Panc1 (cell line): ENCODE measurements at regions not wholly inside any gene's neighbourhood (a gene's known extent, or its start where the extent isn't known, plus 50 kb on each side); places are given as distances from the start of the nearest gene placed in this dataset.

Experiments used
- ATAC-seq: fragments of 200-7000 bp; cut with Tn5 transposase; 2 replicates; pipeline ENCODE4 v1.9.1; 2020; ENCODE audit warnings: mild to moderate bottlenecking, moderate library complexity
- BruUV-seq: library from RNA; stranded (reverse); fragments of 400-500 nt; replicated peaks from 2 replicates; lab custom pipeline; 2021; lab: Mats Ljungman, UMichigan
- CTCF ChIA-PET: fragments of 300-600 bp; sonication (Branson Sonifier 250); formaldehyde crosslinking; loops from one replicate; lab custom pipeline; 2022; ENCODE audit warnings: antibody characterized with exemption; lab: Charles Lee
- POLR2A ChIA-PET: fragments of 300-600 bp; sonication (Branson Sonifier 250); formaldehyde crosslinking; loops from one replicate; lab custom pipeline; 2022; ENCODE audit warnings: antibody characterized with exemption; lab: Charles Lee
- DNase-seq: peaks from one replicate; pipeline ENCODE4 v3.0.0-alpha.2; 2010; ENCODE audit warnings: low read depth, low spot score
- H3K27ac ChIP-seq: 2 replicates; pipeline ENCODE4 v1.5.1; 2011; ENCODE audit warnings: mild to moderate bottlenecking, low read length, inconsistent platforms
- H3K27me3 ChIP-seq: fragments of 200-500 bp; sonication (Bioruptor generic); 2 replicates; pipeline ENCODE4 v1.6.0; 2014; ENCODE audit warnings: low read length, inconsistent platforms; ENCODE audit not compliant: control insufficient read depth, insufficient read depth
- H3K36me3 ChIP-seq: fragments of 200-500 bp; sonication (Bioruptor generic); 2 replicates; pipeline ENCODE4 v1.5.1; 2014; ENCODE audit warnings: inconsistent platforms, mild to moderate bottlenecking, low read length, moderate library complexity; ENCODE audit not compliant: control insufficient read depth, insufficient read depth
- H3K4me1 ChIP-seq: 2 replicates; pipeline ENCODE4 v1.5.1; 2011; ENCODE audit warnings: inconsistent platforms, mild to moderate bottlenecking, low read length, moderate library complexity; ENCODE audit not compliant: control insufficient read depth, insufficient read depth
- H3K4me3 ChIP-seq, 2 experiments: 2 replicates each; pipeline ENCODE4 v1.5.1; 2011 to 2012; ENCODE audit warnings: low read depth in 2 of 2, low read length in 2 of 2, mild to moderate bottlenecking in 2 of 2, inconsistent platforms in 1 of 2, moderate library complexity in 1 of 2
- H3K9me3 ChIP-seq: fragments of 200-500 bp; sonication (Bioruptor generic); 2 replicates; pipeline ENCODE4 v1.5.1; 2014; ENCODE audit warnings: low read depth, mild to moderate bottlenecking, inconsistent platforms, low read length, moderate library complexity; ENCODE audit not compliant: control insufficient read depth, insufficient read depth
- POLR2AphosphoS5 ChIP-seq: IDR thresholded peaks from 2 replicates; pipeline ENCODE4 v1.6.1; 2012; ENCODE audit warnings: mild to moderate bottlenecking, low read depth, low read length, moderate library complexity
- SIN3A ChIP-seq: IDR thresholded peaks from 2 replicates; pipeline ENCODE4 v1.6.1; 2012; ENCODE audit warnings: low read depth, mild to moderate bottlenecking, low read length, moderate library complexity, borderline replicate concordance; ENCODE audit not compliant: insufficient read depth
- TCF7L2 ChIP-seq: IDR thresholded peaks from 2 replicates; pipeline ENCODE4 v1.6.1; 2011; ENCODE audit warnings: mild to moderate bottlenecking, low read depth, low read length, inconsistent platforms
- in situ Hi-C: cut with HindIII; loops from 2 replicates; pipeline ENCODE4 v1.10.0; 2016; ENCODE audit warnings: low sequenced_read_pairs, low pct_unique_long_range_greater_than_20kb
- intact Hi-C: fragments of 100-400 bp; cut with micrococcal nuclease; formaldehyde crosslinking; loops from one replicate; pipeline ENCODE4 v1.10.0; 2022; ENCODE audit not compliant: unreplicated experiment
- TF ChIP-seq, protein P1 (sequence below): fragments of 450-650 bp; IDR thresholded peaks from 2 replicates; pipeline ENCODE4 v1.5.1; 2017; ENCODE audit warnings: mild to moderate bottlenecking
- TF ChIP-seq, protein P2 (sequence below), 2 experiments: IDR thresholded peaks; 2 replicates each; pipeline ENCODE4 v1.6.1; 2011 to 2012; ENCODE audit warnings: low read depth in 2 of 2, control low read depth in 1 of 2, low read length in 1 of 2, mild to moderate bottlenecking in 1 of 2, moderate library complexity in 1 of 2; ENCODE audit not compliant: insufficient read depth in 1 of 2

DNA sequence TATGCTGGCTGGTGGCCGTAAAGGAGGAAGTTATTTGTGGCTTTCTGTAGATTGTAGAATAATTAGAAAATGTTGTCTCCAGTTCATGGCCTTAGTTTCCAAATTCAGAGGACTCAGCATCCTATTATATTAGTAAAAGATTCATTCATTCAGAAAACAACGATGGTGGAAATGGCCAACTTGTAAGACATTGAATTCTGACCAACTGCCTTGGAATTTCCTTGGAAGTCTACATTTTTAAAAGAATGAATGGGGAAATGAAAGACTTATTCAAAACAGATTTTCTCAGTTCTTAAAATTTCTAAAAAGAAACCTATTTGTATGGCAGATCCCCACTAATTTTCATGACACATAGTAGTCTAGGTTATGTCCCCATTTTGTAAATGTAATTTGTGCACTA is 561.5 kb downstream of the ANKRD50 start:
- ATAC-seq (no peak), DNase-seq (no peak)
- no peaks in the 10 kb centered on the region for H3K4me1 ChIP-seq
- no peak overlapping the region for H3K27ac ChIP-seq
- no peaks in the 10 kb centered on the region for H3K27me3 ChIP-seq
- intact Hi-C loops (no loop called here), in situ Hi-C loops (no loop called here)
- CTCF ChIA-PET, result no interaction called here
- H3K36me3 ChIP-seq, result no peaks in the 10 kb centered on the region
- H3K4me3 ChIP-seq, result no peak overlapping the region
- TF ChIP-seq SIN3A, result no peak
- TF ChIP-seq TCF7L2, result no peak
- no peak for TF ChIP-seq POLR2AphosphoS5
- TF ChIP-seq, protein P1, sequence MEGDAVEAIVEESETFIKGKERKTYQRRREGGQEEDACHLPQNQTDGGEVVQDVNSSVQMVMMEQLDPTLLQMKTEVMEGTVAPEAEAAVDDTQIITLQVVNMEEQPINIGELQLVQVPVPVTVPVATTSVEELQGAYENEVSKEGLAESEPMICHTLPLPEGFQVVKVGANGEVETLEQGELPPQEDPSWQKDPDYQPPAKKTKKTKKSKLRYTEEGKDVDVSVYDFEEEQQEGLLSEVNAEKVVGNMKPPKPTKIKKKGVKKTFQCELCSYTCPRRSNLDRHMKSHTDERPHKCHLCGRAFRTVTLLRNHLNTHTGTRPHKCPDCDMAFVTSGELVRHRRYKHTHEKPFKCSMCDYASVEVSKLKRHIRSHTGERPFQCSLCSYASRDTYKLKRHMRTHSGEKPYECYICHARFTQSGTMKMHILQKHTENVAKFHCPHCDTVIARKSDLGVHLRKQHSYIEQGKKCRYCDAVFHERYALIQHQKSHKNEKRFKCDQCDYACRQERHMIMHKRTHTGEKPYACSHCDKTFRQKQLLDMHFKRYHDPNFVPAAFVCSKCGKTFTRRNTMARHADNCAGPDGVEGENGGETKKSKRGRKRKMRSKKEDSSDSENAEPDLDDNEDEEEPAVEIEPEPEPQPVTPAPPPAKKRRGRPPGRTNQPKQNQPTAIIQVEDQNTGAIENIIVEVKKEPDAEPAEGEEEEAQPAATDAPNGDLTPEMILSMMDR, result no peak
- TF ChIP-seq, protein P2, sequence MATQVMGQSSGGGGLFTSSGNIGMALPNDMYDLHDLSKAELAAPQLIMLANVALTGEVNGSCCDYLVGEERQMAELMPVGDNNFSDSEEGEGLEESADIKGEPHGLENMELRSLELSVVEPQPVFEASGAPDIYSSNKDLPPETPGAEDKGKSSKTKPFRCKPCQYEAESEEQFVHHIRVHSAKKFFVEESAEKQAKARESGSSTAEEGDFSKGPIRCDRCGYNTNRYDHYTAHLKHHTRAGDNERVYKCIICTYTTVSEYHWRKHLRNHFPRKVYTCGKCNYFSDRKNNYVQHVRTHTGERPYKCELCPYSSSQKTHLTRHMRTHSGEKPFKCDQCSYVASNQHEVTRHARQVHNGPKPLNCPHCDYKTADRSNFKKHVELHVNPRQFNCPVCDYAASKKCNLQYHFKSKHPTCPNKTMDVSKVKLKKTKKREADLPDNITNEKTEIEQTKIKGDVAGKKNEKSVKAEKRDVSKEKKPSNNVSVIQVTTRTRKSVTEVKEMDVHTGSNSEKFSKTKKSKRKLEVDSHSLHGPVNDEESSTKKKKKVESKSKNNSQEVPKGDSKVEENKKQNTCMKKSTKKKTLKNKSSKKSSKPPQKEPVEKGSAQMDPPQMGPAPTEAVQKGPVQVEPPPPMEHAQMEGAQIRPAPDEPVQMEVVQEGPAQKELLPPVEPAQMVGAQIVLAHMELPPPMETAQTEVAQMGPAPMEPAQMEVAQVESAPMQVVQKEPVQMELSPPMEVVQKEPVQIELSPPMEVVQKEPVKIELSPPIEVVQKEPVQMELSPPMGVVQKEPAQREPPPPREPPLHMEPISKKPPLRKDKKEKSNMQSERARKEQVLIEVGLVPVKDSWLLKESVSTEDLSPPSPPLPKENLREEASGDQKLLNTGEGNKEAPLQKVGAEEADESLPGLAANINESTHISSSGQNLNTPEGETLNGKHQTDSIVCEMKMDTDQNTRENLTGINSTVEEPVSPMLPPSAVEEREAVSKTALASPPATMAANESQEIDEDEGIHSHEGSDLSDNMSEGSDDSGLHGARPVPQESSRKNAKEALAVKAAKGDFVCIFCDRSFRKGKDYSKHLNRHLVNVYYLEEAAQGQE (IDR thresholded peaks at IDR 0.05; ENCODE audit: insufficient read depth in 1 of 2, low read depth in 2 of 2, low read length in 1 of 2), result no peak
- BruUV-seq, result no TSS peak
- H3K9me3 ChIP-seq, result no peaks in the 10 kb centered on the region
- POLR2A ChIA-PET, result no interaction called here

DNA sequence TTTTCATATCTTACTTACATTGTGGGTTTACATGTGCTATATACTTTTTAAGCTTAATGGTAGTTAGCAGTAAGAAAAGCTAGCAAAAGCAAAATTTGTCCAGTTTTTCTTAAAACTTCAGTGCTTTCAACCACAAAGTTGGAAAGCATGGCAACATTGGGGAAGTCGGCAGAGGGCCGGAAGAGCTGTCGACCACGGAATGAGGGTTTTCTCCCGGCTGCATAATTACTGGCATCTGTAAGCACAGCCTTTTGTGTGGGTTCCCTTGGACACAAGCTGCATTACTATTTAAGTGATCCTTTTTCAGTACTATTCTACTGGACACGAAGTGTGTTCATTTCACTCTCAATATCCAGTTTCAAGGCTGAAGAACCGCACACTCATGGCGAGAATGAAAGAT is 560.4 kb downstream of the ANKRD50 start:
- no peaks in the 10 kb centered on the region for H3K4me1 ChIP-seq
- ATAC-seq (no peak), DNase-seq (no peak)
- TF ChIP-seq, protein P2 (IDR thresholded peaks at IDR 0.05; ENCODE audit: insufficient read depth in 1 of 2, low read depth in 2 of 2, low read length in 1 of 2), result no peak
- TF ChIP-seq, protein P1, result no peak
- TF ChIP-seq POLR2AphosphoS5, result no peak
- TF ChIP-seq SIN3A, result no peak
- no peak for TF ChIP-seq TCF7L2
- no TSS peak for BruUV-seq
- H3K4me3 ChIP-seq, result no peak overlapping the region
- POLR2A ChIA-PET, result no interaction called here
- intact Hi-C loops, result no loop called here
- CTCF ChIA-PET, result no interaction called here
- no peak overlapping the region for H3K27ac ChIP-seq
- no peaks in the 10 kb centered on the region for H3K27me3 ChIP-seq
- in situ Hi-C loops, result no loop called here
- no peaks in the 10 kb centered on the region for H3K9me3 ChIP-seq
- H3K36me3 ChIP-seq, result no peaks in the 10 kb centered on the region
